HL-60 (cell line): ENCODE measurements at regions not wholly inside any gene's neighbourhood (a gene's known extent, or its start where the extent isn't known, plus 50 kb on each side); places are given as distances from the start of the nearest gene placed in this dataset.

Experiments
- DNase-seq, 2 experiments: peaks; one replicate each; pipeline ENCODE4 v3.0.0-alpha.2; 2010 to 2020; ENCODE audit warnings: low read depth in 1 of 2, low spot score in 1 of 2
- H3K27ac ChIP-seq: fragments of 250-450 bp; sonication (Bioruptor Pico); replicated peaks from 2 replicates; pipeline ENCODE4 v1.5.1; 2020; ENCODE audit warnings: mild to moderate bottlenecking, moderate library complexity
- H3K27me3 ChIP-seq: fragments of 250-450 bp; sonication (Bioruptor Pico); 2 replicates; pipeline ENCODE4 v1.5.1; 2021; ENCODE audit warnings: mild to moderate bottlenecking, moderate library complexity; ENCODE audit not compliant: insufficient read depth, poor library complexity, severe bottlenecking
- H3K4me3 ChIP-seq: replicated peaks from 2 replicates; pipeline ENCODE4 v1.5.1; 2011; ENCODE audit warnings: mild to moderate bottlenecking, control low read depth, low read length; ENCODE audit not compliant: insufficient read depth
- GABPA ChIP-seq: IDR thresholded peaks from 2 replicates; pipeline ENCODE4 v1.6.1; 2012; ENCODE audit warnings: low read depth
- POLR2AphosphoS5 ChIP-seq: IDR thresholded peaks from 2 replicates; pipeline ENCODE4 v1.6.1; 2012; ENCODE audit warnings: low read depth
- SPI1 ChIP-seq: IDR thresholded peaks from 2 replicates; pipeline ENCODE4 v1.6.1; 2012; ENCODE audit warnings: low read depth, mild to moderate bottlenecking, borderline replicate concordance
- TF ChIP-seq, protein P1 (sequence below): IDR thresholded peaks from 2 replicates; pipeline ENCODE4 v1.6.1; 2012; ENCODE audit warnings: low read depth; ENCODE audit not compliant: insufficient replicate concordance
- TF ChIP-seq, protein P2 (sequence below): IDR thresholded peaks from one replicate; pipeline ENCODE4 v1.5.1; 2011; ENCODE audit warnings: low read length, control low read depth, inconsistent platforms; ENCODE audit not compliant: insufficient read depth

DNA sequence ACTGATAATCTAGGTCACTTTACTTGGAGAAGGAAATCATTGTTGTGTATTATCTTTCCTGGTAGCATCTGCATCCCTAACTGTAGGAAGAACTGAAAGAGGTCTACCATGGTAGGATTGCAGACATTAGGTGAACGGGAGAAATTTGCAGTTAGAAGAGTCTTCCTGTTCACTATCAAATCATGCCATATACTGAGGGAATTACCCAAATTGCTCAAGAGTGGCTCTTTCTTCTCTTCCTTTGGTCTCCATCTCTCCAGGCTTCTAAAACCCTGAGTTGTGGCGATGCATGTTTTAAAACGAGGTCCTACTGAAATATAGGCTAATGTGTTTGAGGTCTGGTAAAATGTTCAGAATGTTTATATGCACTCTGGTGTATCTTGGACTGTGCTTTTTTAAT lies 85.3 kb upstream of the HK2 start:
- H3K27ac ChIP-seq = no peak overlapping the region
- no peak for TF ChIP-seq SPI1
- DNase-seq = no peak
- H3K4me3 ChIP-seq = no peak overlapping the region
- H3K27me3 ChIP-seq = no peaks in the 10 kb centered on the region

DNA sequence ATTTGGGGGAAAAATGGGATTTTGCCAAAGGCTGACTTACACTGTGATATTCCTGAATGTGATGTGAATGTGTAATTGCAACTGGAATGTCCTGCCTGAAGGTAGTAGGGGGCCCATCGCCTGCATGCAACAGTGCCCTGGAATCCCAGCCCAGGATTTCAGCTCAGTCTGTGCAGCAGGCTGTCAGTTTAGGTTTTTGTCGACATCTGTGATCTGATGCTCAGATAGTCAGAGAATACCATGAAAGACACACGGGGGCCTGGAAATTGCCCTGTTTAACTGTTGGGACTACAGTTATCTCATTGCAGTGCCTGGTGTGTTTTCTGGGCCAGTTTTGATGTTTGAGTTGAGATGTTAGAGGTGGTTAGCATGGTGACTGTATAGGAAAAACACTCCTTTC lies 84.5 kb upstream of the HK2 start:
- Histone ChIP-seq H3K27ac (no peak overlapping the region), H3K27me3 (no peaks in the 10 kb centered on the region), H3K4me3 (no peak overlapping the region)
- TF ChIP-seq, protein P1, sequence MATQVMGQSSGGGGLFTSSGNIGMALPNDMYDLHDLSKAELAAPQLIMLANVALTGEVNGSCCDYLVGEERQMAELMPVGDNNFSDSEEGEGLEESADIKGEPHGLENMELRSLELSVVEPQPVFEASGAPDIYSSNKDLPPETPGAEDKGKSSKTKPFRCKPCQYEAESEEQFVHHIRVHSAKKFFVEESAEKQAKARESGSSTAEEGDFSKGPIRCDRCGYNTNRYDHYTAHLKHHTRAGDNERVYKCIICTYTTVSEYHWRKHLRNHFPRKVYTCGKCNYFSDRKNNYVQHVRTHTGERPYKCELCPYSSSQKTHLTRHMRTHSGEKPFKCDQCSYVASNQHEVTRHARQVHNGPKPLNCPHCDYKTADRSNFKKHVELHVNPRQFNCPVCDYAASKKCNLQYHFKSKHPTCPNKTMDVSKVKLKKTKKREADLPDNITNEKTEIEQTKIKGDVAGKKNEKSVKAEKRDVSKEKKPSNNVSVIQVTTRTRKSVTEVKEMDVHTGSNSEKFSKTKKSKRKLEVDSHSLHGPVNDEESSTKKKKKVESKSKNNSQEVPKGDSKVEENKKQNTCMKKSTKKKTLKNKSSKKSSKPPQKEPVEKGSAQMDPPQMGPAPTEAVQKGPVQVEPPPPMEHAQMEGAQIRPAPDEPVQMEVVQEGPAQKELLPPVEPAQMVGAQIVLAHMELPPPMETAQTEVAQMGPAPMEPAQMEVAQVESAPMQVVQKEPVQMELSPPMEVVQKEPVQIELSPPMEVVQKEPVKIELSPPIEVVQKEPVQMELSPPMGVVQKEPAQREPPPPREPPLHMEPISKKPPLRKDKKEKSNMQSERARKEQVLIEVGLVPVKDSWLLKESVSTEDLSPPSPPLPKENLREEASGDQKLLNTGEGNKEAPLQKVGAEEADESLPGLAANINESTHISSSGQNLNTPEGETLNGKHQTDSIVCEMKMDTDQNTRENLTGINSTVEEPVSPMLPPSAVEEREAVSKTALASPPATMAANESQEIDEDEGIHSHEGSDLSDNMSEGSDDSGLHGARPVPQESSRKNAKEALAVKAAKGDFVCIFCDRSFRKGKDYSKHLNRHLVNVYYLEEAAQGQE = no peak
- no peak for TF ChIP-seq POLR2AphosphoS5
- no peak for TF ChIP-seq GABPA
- TF ChIP-seq SPI1 = no peak
- DNase-seq = no peak

DNA sequence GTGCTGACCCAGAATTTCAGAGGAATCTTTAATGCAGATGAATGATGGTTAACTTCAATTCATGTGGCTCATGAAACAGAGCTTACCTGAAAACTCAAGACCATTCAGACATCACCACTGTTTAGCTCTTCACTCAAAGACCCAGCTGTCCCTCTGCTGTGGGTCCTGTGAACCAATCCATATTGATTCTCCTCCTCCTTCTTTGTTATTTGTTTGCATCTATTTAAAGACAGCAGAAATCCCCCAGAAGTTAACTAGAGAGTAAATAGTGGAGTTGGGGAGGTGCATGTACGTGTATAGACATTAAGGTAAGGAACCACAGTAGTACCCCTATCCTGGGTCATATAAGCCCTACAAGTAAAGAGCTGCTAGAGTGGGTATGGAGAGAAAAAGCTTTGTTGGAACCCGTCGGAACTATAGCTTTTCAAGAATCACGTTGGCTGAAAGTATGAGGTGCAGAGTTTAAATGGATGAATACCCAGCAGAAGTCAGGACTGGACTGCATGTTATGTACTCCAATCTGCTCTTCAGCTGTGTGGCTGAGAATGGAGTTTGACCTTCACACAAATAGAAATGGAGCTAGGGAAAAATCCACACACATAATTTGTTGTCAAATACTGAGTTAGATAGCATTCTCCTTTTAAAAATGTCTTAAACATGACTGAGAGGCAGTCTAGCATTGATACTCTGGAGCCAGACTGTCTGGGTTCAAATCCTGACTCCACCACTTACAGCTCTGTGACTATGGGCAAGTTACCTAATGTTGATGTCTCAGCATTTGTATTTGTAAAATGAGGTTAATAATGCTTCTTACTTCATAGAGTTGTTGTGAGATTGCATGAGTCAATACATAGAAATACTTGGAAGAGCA lies 81.7 kb upstream of the HK2 start:
- TF ChIP-seq GABPA (no peak), POLR2AphosphoS5 (no peak), SPI1 (no peak)
- TF ChIP-seq, protein P1 = no peak
- TF ChIP-seq, protein P2, sequence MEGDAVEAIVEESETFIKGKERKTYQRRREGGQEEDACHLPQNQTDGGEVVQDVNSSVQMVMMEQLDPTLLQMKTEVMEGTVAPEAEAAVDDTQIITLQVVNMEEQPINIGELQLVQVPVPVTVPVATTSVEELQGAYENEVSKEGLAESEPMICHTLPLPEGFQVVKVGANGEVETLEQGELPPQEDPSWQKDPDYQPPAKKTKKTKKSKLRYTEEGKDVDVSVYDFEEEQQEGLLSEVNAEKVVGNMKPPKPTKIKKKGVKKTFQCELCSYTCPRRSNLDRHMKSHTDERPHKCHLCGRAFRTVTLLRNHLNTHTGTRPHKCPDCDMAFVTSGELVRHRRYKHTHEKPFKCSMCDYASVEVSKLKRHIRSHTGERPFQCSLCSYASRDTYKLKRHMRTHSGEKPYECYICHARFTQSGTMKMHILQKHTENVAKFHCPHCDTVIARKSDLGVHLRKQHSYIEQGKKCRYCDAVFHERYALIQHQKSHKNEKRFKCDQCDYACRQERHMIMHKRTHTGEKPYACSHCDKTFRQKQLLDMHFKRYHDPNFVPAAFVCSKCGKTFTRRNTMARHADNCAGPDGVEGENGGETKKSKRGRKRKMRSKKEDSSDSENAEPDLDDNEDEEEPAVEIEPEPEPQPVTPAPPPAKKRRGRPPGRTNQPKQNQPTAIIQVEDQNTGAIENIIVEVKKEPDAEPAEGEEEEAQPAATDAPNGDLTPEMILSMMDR = no peak
- no peak for DNase-seq
- no peaks in the 10 kb centered on the region for H3K27me3 ChIP-seq
- H3K27ac ChIP-seq = no peak overlapping the region
- H3K4me3 ChIP-seq = no peak overlapping the region

DNA sequence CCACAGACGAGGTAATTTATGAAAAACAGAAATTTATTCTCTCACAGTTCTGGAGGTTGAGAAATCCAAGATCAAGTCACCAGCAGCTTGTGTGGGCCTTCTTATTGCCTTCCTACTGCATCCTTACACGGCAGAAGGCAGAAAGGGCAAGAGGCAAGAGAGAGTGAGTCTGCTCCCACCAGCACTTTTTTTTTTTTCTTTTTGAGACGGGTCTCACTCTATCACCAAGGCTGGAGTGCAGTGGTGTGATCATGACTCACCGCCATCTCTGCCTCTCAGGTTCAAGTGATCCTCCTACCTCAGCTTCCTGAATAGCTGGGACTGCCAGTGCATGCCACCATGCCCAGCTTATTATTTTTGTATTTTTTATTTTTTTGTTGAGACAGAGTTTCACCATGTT lies 78.5 kb upstream of the HK2 start:
- TF ChIP-seq, protein P1 = no peak
- TF ChIP-seq, protein P2 = no peak
- no peak for TF ChIP-seq GABPA
- TF ChIP-seq SPI1 = no peak
- no peak for TF ChIP-seq POLR2AphosphoS5
- Histone ChIP-seq H3K27me3 (no peaks in the 10 kb centered on the region), H3K4me3 (no peak overlapping the region), H3K27ac (no peak overlapping the region)
- DNase-seq = no peak
